ENCODE measurements at regions not wholly inside any gene's neighbourhood (a gene's known extent, or its start where the extent isn't known, plus 50 kb on each side); places are given as distances from the start of the nearest gene placed in this dataset.
A peak's percentile ranks its signal among the peaks of the same experiment; 100 is the strongest.
"Not testable (repeated sequence)": the region's sequence is repeated elsewhere in the genome, so short reads cannot be mapped to it uniquely, and the experiment has no call there.

DNA sequence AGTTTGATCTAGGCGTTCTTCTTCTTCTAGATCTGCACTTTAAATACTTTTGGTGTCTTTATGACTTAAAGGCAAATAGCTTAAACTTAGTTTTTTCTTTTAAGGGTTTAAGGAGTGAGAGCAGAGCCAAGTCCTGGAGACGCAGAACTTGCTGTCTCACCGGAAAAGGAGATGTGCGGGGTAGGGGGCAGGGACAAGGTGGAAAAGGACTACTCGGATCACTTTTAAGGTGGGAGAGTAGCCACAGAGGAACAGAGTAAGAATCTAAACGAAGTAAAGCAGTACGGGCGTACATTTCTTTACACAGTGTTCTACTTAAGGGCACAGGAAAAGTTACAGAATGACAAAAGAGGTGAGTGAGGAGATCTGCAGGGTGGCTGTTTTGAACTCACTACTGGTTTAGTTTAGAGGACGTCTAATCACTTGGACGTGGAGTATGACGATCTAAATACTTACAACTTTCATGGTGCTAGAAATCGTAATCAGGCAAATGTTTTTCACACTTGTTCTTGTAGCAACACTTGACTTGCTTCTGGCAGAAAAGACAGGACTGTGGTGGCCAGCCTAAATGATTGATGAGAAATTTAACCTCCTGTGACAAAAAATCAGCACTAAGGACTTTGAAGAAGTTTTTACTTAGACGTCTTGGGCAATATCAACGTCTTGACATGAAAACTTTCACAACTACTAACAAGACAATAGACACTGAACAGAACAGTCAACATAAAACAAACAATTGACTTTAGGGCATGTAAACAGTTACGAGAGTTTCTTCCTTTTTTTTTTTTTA is 127.0 kb downstream of the ART5 start:
- DNase-seq (ENCODE audit: low read depth) = not testable (repeated sequence)

DNA sequence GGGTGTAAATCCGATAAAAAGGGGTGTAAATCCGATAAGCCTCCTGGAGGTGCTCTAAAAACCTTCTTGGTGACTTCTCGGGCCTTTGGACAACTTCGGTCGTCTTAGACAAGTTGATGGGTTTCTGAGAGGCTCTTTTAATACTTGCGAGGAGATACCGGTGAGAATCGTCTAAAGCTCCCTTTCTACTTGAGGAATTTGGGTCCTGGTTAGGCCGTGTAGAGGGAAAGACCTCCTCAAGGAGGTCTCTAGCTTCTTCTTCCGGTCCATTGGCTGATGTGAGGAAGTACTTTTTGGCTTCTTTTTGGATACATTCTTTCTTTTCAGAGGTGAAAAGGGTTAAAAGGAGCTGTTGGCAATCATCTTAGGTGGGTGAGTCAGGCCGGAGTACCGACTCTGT is 128.5 kb downstream of the ART5 start:
- not testable (repeated sequence) for DNase-seq (ENCODE audit: low read depth)

DNA sequence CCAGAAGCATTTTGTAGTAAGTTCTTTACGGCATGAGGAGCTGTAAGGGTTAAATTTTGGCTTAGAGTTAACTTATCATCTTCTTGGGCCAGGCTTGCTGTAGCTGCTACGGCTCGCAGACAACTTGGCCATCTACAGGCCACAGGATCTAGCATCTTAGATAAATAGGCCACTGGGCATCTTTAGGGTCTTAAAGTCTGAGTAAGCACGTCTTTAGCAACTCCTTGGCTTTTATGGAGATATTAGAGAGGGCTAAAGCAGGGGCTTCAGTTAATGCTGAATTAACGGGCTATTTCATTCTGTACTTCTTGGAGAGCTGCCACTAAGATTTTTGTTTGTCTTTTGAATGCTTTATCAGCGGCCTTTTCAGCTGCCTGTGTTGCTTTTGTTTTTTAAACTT is 129.0 kb downstream of the ART5 start:
- not testable (repeated sequence) for DNase-seq (ENCODE audit: low read depth)

DNA sequence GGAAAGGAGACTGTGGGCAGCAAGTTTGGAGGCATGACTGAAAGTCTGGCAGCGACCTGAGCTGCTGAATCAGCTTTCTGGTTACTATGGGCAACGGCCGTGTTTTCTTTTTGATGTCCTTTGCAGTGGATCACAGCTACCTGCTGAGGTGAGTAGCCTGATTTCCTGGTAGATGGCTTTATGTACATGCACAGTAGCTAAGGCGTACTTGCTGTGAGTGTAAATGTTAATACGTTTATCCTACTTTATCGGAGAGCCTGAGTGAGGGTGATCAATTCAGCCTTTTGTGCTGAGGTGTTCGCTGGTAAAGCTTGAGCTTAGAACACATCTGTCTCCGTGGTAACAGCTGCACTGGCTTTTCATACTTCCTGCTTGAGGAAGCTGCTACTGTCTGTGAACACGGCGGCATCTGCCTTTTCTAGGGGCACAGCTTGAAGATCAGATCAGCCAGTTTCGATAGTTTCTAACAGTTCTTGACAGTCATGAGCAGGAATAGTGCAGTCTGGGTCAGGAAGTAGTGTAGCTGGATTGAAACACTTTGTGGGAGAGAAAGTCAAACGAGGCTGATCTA is 129.6 kb downstream of the ART5 start:
- DNase-seq (ENCODE audit: low read depth) = not testable (repeated sequence)

DNA sequence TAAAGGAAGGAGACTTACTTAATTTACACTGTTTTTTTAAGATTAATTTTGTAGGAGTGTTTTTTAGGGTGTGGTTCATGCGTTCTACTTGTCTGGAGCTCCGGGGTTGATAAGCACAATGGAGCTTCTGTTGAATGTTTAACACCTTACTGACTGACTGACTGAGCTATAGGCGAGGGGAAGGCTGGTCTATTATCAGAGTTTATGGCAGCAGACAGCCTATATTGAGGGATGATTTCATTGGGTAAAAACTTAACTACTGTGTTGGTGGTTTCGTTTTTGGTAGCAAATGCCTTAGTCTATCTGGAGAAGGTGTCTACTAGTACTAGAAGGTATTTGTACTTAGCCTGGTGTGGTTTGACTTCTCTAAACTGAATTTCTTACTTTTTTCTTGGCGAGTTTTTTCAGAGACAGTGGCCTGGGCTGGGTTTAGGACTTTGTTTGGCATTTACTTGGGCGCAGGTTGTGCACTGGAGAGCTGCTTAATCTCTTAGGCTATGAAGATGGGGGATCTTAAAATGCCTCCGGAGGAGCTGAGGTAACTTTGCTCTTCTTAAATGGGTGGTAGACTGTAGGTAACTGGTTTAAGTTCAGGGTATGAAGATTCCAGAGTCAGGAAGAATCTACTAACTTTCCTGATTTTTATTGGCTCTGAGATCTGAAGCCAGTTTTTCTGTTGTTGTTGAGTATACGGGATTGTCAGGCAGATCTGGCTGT is 130.2 kb downstream of the ART5 start:
- DNase-seq (ENCODE audit: low read depth) = not testable (repeated sequence)

DNA sequence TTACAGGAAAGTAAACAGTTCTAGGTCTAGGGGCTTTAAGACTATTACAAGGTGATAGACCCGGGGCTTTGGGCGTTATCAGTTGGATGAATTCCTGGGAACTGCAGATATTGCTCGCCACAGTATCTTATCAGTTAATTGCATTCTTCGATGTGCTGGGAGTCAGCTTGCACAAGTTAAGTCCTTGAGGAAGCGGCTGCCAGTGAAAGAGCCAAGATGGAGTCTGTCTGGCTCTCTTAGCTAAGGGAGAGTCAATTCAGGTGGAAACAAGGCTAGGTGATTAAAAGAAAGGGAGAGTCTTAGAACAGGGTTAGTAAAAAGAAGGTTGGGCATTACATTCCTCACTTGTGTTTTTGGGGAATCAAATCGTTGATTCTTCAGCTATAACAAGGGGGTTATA is 130.6 kb upstream of the ZNF195 start:
- not testable (repeated sequence) for DNase-seq (ENCODE audit: low read depth)

DNA sequence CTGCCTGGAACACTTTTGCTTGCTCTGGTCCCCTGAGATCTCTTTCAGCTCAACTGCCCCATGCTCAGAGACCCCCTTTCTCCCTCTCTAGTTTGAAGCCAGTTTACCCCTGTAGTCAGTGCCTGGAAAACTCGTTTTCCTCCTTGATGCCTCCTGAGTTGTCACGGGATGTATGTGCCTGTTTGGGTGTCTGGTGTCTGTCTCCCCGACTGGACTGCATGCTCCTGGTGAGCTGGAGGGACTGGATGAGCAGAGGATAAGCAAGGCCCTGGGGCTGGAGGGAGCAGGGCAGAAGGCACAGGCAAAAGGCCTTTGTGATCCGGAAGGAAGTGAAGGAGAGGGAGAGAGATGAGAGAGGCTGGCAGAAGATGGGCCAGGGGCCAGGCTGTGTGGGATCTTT is 120.3 kb upstream of the ZNF195 start:
- DNase-seq (ENCODE audit: low read depth) = not testable (repeated sequence)

DNA sequence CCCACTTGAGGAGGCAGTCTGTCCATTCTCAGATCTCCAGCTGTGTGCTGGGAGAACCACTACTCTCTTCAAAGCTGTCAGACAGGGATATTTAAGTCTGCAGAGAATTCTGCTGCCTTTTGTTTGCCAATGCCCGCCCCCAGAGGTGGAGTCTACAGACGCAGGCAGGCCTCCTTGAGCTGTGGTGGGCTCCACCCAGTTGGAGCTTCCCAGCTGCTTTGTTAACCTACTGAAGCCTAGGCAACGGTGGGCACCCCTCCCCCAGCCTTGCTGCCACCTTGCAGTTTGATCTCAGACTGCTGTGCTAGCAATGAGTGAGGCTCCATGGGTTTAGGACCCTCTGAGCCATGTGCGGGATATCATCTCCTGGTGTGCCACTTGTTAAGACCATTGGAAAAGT is 119.4 kb upstream of the ZNF195 start:
- DNase-seq (ENCODE audit: low read depth) = not testable (repeated sequence)

DNA sequence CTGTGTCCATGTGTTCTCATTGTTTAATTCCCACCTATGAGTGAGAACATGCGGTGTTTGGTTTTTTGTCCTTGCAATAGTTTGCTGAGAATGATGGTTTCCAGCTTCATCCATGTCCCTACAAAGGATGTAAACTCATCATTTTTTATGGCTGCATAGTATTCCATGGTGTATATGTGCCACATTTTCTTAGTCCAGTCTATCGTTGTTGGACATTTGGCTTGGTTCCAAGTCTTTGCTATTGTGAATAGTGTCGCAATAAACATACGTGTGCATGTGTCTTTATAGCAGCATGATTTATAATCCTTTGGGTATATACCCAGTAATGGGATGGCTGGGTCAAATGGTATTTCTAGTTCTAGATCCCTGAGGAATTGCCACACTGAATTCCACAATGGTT is 114.2 kb upstream of the ZNF195 start:
- DNase-seq (ENCODE audit: low read depth) = not testable (repeated sequence)

DNA sequence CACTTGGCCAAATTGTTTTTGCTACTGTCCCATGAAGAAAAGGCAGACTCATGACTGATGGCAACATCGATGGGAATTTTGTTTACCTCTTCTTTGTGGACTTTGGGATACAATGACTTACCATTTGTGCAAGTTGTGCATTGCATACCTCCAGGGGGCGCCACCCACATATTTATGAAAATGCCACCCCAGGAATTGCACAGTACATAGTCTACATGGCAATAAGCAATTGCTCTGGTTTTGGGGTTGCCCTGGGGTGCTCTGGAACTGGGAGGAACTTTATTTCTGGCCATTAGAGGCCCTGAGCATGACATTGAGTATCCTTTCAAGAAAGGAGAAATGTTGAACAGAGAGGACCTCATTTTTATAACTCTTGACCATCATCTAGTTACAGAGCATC is 109.1 kb upstream of the ZNF195 start:
- not testable (repeated sequence) for DNase-seq (ENCODE audit: low read depth)

DNA sequence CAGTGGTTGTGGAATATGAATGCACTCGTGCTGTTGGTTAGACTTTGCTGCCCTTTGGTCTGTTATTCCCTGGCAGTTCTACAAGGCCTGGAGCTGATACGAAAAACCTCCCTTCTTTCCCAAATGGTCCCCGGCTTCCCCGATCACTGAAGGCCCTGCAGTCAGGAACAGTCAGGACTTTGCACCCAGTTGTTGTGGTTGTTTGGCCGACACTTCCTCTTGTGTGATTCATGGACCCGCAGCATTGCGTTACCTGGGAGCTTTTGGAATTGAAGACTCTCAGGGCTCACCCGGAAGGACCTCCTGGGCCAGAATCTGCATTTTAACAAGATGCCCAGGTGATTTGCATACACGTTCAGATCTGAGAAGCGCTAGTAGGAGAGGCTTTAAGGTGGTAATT is 106.8 kb upstream of the ZNF195 start:
- DNase-seq (ENCODE audit: low read depth) = not testable (repeated sequence)

DNA sequence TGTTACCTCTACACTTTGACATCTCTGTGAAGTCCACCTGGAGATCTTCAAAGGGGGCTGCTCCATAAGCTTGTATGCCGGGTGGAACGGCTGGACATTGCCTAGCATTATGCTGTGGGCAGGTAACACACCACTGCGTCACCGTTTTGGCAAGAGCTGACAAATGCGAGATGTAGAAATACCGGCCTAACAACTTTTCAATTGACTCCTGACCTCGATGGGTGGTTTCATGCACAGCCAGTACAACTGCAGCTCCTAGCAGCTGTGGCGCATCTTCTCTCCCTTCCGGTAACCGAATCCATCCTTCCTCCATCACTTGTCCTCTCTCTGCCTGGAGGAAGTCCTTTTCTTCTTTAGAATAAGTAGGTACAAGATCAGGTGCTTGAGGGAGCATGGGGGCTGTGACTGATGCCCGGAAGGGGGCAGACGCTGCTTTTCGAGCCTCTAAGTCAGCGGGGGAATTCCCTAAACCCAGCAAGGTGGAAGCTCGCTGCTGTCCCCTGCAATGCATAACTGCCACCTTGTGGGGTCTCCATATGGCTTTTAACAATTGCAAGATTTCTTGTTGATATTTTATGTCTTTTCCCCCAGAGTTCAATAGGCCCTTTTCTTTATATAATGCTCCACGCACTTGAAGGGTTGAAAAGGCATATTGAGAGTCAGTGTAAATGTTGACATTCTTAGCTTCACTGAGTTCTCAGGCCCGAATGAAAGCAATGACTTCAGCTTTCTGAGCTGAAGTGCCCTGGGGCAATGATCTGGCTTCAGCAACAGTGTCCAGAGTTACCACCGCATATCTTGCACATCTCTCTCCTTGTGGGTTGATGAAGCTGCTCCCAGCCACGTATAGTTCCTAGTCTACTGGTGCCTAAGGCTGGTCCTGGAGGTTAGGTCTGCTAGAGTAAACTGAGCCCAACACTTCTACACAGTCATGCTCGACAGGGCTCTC is 98.3 kb upstream of the ZNF195 start:
- DNase-seq (ENCODE audit: low read depth) = not testable (repeated sequence)

DNA sequence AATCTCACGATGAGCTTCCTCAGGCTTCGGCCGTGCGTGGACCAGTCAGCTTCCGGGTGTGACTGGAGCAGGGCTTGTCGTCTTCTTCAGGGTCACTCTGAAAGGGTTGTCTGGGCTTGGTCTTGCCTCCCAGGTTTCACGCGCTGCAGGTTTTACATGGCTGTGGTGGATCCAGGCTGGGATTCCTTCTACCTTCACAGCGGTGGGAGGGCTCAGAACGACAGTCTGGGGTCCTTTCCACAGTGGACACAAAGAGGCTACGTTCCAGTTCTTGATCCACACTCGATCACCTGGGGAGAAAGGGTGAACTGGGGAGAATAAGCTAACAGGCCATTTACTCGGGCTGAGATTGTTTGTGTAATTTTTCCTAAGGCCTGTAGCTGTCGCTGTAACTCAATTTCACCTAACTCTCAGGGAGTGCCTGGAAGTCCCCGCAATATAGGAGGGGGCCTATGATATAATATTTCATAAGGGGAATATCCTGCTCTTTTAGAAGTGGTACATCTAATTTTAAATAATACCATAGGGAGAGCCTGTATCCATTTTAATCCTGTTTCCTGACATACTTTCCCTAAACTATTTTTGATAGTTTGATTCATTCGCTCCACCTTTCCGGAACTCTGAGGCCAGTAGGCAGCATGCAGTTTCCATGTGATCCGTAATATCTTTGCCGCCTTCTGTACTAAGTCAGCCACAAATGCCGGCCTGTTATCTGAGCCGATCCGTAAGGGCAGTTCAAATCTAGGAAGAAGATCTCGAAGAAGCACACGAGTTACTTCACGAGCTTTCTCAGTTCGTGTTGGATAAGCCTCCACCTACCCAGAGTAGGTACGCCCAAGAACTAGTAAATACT is 97.4 kb upstream of the ZNF195 start:
- DNase-seq (ENCODE audit: low read depth) = not testable (repeated sequence)

DNA sequence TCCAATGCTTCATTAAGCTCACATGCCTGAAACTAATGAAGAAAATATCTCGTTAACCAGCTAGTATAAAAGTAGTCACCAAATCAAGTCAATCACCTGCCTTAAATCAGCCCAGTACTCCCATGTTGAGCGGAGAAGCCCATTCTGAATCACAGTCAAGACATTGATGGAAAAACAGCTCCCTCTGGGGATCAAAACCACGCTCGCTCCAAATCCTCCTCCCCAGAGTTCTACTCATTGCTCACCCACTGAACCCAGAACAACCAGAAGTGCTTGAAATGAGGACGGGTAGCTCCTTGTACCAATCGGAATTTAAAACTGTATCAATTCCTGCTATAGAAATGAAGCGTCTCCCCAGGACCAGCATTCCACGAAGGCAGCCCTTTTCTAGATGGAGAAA is 90.0 kb upstream of the ZNF195 start:
- not testable (repeated sequence) for DNase-seq (ENCODE audit: low read depth)

DNA sequence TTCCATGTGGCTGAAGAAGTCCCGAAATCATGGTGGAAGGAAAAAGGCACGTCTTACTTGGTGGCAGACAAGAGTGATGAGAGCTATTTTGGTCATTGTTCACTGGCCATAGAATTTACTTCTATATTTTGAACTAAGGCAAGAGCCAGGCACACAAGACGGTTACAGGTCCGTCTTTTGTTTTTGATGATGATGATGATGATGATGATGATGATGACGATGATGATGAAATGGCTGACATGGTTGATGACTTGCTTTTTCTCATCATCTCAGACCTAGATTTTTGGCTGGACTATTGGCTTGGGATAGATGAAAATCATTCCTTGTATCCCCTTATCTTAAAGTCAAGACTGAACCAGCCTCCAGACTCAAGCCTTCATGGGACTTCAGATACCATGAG is 88.7 kb upstream of the ZNF195 start:
- DNase-seq (ENCODE audit: low read depth) = not testable (repeated sequence)

DNA sequence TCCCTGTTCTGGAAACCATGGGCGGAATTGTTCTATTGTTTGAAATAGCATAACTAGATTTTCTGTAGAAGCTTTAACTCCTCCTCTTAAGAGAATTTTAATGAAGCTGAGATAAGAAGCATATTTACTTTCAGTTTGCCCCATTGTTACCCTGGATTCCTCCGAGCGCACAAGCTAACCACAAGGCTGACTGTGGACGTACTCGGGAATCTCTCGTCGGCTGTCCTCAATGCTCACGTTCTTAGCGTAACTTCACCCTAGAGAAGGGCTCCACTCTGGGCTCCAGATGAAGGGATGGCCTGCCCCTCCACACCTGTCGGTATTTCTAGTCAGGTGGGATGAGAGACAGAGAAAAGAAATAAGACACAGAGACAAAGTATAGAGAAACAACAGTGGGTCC is 76.7 kb upstream of the ZNF195 start:
- DNase-seq (ENCODE audit: low read depth) = not testable (repeated sequence)

DNA sequence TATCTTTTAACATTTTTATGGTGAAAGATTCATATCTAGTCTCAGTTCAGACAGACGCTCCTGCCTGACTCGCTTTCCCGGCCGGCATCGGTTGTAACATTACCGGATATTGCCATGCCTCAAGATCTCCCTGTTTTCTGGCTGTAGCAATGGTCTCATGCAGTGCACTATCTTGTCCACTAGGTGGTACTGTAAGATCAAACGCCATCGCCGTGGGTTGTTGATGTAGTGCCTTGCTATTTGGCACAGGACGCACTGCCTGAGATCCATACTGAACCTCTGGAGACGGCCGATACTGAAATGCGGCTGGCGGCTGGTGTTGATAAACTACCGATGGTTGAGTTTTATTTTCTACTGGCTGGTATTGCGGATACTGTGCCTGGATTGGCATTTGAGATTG is 75.9 kb upstream of the ZNF195 start:
- peak; percentile 8 for DNase-seq (ENCODE audit: low read depth)

DNA sequence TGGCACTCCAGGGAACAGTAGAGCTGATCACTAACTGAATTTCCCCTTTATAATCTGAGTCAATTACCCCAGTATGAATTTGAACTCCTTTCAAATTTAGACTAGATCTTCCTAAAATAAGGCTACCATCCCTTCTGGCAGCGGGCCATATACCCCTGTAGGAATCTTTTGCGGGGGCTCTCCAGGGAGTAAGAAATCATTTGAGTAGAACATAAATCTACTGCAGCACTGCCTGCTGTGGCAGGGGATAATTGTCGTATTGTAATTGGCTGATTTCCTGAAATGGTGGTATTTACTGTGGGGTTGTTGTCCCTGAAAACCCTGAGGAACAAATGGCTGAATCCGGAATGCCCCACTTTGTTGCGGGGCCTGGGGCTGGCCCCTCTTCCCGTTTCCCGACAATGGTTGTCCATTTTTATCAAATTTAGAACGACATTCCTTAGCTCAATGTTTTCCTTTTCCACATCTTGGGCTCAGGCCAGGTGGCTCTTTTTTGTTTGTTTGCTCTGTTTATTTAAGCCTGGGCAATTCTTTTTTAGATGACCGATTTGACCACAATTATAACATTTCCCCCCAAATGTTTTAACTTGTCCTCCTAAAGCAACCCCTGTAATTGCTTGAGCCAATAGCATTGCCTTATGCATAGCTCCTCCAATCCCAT is 74.8 kb upstream of the ZNF195 start:
- DNase-seq (ENCODE audit: low read depth) = not testable (repeated sequence)

DNA sequence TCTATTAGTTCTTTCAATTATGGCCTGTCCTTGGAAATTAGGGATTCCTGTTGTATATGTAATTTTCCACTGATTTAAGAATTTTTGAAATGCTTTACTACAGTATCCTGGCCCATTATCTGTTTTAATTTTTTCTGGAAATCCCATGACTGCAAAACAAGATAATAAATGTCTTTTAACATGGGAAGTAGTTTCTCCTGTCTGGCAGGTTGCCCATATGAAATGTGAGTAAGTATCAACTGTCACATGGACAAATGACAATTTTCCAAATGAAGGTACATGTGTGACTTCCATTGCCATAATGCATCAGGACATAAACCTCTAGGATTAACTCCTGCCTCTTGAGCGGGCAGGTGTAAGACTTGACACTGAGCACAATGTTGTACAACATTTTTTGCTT is 71.9 kb upstream of the ZNF195 start:
- DNase-seq (ENCODE audit: low read depth) = not testable (repeated sequence)

DNA sequence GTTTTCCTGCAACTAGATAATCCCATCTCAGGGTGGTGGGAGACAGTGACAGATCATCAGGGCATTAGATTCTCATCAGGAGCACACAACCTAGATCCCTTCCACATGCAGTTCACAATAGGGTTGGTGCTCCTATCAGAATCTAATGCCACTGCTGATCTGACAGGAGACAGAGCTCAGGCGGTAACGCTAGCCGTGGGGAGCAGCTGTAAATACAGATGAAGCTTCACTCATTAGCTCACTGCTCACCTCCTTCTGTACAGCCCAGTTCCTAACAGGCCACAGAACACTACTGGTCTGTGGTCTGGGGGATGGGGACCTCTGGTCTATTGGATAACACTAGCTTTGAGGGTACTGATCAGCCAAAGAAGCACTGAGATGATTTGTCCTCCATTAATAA is 66.6 kb upstream of the ZNF195 start:
- DNase-seq (ENCODE audit: low read depth) = not testable (repeated sequence)

Data from forelimb muscle (tissue), 1 donor.